ENCODE measurements at regions not wholly inside any gene's neighbourhood (a gene's known extent, or its start where the extent isn't known, plus 50 kb on each side); places are given as distances from the start of the nearest gene placed in this dataset.

DNA sequence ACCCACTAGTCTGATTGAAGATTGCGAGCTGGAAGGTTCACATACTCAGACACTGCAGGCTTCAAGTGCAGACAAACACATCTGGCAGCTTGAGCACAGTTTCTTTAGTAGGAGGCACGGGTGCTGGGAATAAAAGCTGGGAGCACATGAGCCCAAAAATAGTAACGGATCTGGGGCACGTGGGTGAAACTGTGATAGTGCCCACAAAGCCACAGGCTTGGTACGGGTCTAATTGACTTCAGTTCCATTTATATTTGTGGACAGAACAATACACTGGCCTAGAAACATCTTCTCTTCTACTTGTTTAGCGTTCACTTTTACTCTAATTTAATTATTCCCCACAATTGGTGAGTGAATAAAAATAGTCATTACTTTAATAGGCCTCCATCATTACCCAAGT is 2370.7 kb downstream of the PCDH7 start:
- TF ChIP-seq, protein P1, sequence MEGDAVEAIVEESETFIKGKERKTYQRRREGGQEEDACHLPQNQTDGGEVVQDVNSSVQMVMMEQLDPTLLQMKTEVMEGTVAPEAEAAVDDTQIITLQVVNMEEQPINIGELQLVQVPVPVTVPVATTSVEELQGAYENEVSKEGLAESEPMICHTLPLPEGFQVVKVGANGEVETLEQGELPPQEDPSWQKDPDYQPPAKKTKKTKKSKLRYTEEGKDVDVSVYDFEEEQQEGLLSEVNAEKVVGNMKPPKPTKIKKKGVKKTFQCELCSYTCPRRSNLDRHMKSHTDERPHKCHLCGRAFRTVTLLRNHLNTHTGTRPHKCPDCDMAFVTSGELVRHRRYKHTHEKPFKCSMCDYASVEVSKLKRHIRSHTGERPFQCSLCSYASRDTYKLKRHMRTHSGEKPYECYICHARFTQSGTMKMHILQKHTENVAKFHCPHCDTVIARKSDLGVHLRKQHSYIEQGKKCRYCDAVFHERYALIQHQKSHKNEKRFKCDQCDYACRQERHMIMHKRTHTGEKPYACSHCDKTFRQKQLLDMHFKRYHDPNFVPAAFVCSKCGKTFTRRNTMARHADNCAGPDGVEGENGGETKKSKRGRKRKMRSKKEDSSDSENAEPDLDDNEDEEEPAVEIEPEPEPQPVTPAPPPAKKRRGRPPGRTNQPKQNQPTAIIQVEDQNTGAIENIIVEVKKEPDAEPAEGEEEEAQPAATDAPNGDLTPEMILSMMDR (conservative IDR thresholded peaks at IDR 0.05 in 1 of 2, IDR thresholded peaks at IDR 0.05 in 1 of 2; ENCODE audit: low read depth in 1 of 2, low read length in 2 of 2): no peak
- no peak for TF ChIP-seq EZH2 (IDR thresholded peaks at IDR 0.05; ENCODE audit: low read length, missing control alignments)

Measured in fibroblast of lung (primary cell).